ENCODE measurements at regions not wholly inside any gene's neighbourhood (a gene's known extent, or its start where the extent isn't known, plus 50 kb on each side); places are given as distances from the start of the nearest gene placed in this dataset.

DNA sequence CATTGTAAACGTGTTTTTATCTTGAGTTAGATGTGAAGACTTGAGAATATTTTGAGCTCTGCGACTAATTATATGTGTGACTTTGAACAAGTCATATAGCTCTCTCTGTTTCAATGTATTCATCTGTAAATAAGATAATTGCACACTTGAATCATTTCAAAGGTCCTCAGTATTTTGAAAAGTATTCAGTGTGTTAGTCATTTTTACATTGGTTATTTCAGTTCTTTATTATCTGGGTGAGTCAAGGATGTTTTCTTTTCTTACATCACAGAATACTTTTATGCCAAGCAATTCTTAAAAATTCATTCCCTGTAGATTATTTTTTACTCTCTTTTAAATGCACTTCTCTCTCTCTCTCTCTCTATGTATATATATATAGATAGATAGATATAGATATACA is 1098.0 kb upstream of the ZEB2 start:
- TF ChIP-seq, protein P1, sequence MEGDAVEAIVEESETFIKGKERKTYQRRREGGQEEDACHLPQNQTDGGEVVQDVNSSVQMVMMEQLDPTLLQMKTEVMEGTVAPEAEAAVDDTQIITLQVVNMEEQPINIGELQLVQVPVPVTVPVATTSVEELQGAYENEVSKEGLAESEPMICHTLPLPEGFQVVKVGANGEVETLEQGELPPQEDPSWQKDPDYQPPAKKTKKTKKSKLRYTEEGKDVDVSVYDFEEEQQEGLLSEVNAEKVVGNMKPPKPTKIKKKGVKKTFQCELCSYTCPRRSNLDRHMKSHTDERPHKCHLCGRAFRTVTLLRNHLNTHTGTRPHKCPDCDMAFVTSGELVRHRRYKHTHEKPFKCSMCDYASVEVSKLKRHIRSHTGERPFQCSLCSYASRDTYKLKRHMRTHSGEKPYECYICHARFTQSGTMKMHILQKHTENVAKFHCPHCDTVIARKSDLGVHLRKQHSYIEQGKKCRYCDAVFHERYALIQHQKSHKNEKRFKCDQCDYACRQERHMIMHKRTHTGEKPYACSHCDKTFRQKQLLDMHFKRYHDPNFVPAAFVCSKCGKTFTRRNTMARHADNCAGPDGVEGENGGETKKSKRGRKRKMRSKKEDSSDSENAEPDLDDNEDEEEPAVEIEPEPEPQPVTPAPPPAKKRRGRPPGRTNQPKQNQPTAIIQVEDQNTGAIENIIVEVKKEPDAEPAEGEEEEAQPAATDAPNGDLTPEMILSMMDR (conservative IDR thresholded peaks at IDR 0.05; ENCODE audit: low read depth, low read length): no peak
- TF ChIP-seq EZH2 (IDR thresholded peaks at IDR 0.05; ENCODE audit: borderline replicate concordance, low read depth, low read length, poor library complexity, severe bottlenecking): no peak
